Neuronal stem cell (in vitro differentiated cells): ENCODE measurements at regions not wholly inside any gene's neighbourhood (a gene's known extent, or its start where the extent isn't known, plus 50 kb on each side); places are given as distances from the start of the nearest gene placed in this dataset.

Experiments
- DNase-seq: peaks from one replicate; pipeline ENCODE4 v3.0.0-alpha.2; 2013; ENCODE audit warnings: low spot score
- H2AFZ ChIP-seq: one replicate; pipeline ENCODE4 v1.6.1; 2013; ENCODE audit warnings: mild to moderate bottlenecking, low read length, inconsistent platforms
- H2AK5ac ChIP-seq: 2 replicates; pipeline ENCODE4 v1.6.1; 2013; ENCODE audit warnings: low read depth, mild to moderate bottlenecking, inconsistent platforms, low read length, moderate library complexity, mixed read lengths
- H2BK120ac ChIP-seq: 2 replicates; pipeline ENCODE4 v1.6.1; 2013; ENCODE audit warnings: low read depth, mild to moderate bottlenecking, inconsistent platforms, low read length, moderate library complexity, mixed read lengths
- H2BK12ac ChIP-seq: one replicate; pipeline ENCODE4 v1.6.1; 2013; ENCODE audit warnings: low read length, inconsistent platforms
- H2BK15ac ChIP-seq: 2 replicates; pipeline ENCODE4 v1.6.1; 2013; ENCODE audit warnings: mild to moderate bottlenecking, low read length, inconsistent platforms, mixed read lengths
- H2BK5ac ChIP-seq: one replicate; pipeline ENCODE4 v1.6.1; 2013; ENCODE audit warnings: inconsistent platforms, mild to moderate bottlenecking, low read length, moderate library complexity
- H3K14ac ChIP-seq: one replicate; pipeline ENCODE4 v1.6.1; 2013; ENCODE audit warnings: low read length, inconsistent platforms
- H3K18ac ChIP-seq: 2 replicates; pipeline ENCODE4 v1.6.1; 2013; ENCODE audit warnings: low read length, inconsistent platforms
- H3K23ac ChIP-seq: 2 replicates; pipeline ENCODE4 v1.6.1; 2013; ENCODE audit warnings: low read depth, mild to moderate bottlenecking, mixed read lengths, low read length, inconsistent platforms; ENCODE audit not compliant: poor library complexity
- H3K27ac ChIP-seq: replicated peaks from 3 replicates; pipeline ENCODE4 v1.5.1; 2013; ENCODE audit warnings: low read length, inconsistent platforms
- H3K27me3 ChIP-seq, 3 experiments: 2 replicates each; pipeline ENCODE4 v1.6.1; 2013; ENCODE audit warnings: low read length in 3 of 3, mild to moderate bottlenecking in 2 of 3, inconsistent platforms in 1 of 3, low read depth in 1 of 3, mixed read lengths in 1 of 3, moderate library complexity in 1 of 3; ENCODE audit not compliant: control insufficient read depth in 3 of 3, insufficient read depth in 3 of 3
- H3K36me3 ChIP-seq, 2 donors: replicated peaks in 1 of 2; 2 replicates each; pipeline ENCODE4 v1.6.1; 2013; ENCODE audit warnings: low read length in 2 of 2; ENCODE audit not compliant: control insufficient read depth in 2 of 2, insufficient read depth in 2 of 2
- H3K4ac ChIP-seq: 2 replicates; pipeline ENCODE4 v1.6.1; 2013; ENCODE audit warnings: inconsistent platforms, mild to moderate bottlenecking, low read length, moderate library complexity
- H3K4me1 ChIP-seq, 2 donors: 1 replicate in 1 of 2; 2 replicates in 1 of 2; pipeline ENCODE4 v1.6.1; 2013; ENCODE audit warnings: low read length in 2 of 2, low read depth in 1 of 2; ENCODE audit not compliant: control insufficient read depth in 2 of 2, insufficient read depth in 1 of 2
- H3K4me2 ChIP-seq: one replicate; pipeline ENCODE4 v1.6.1; 2013; ENCODE audit warnings: mild to moderate bottlenecking, low read length, inconsistent platforms; ENCODE audit not compliant: insufficient read depth, poor library complexity, severe bottlenecking
- H3K4me3 ChIP-seq, 2 donors: 2 replicates each; pipeline ENCODE4 v1.5.1; 2013; ENCODE audit warnings: low read length in 2 of 2, mild to moderate bottlenecking in 2 of 2, inconsistent platforms in 1 of 2, moderate library complexity in 1 of 2
- H3K79me1 ChIP-seq: one replicate; pipeline ENCODE4 v1.6.1; 2013; ENCODE audit warnings: low read depth, mild to moderate bottlenecking, inconsistent platforms, low read length, moderate library complexity
- H3K9ac ChIP-seq: one replicate; pipeline ENCODE4 v1.6.1; 2013; ENCODE audit warnings: mild to moderate bottlenecking, low read depth, low read length, inconsistent platforms; ENCODE audit not compliant: poor library complexity
- H3K9me3 ChIP-seq, 2 donors: replicated peaks in 1 of 2; 2 replicates each; pipeline versions ENCODE3 to v1.6.1; 2013; ENCODE audit warnings: low read length in 2 of 2, mild to moderate bottlenecking in 2 of 2, inconsistent platforms in 1 of 2, low read depth in 1 of 2, mixed read lengths in 1 of 2, moderate library complexity in 1 of 2; ENCODE audit not compliant: control insufficient read depth in 2 of 2, insufficient read depth in 1 of 2
- H4K8ac ChIP-seq: one replicate; pipeline ENCODE4 v1.6.1; 2013; ENCODE audit warnings: low read depth, mild to moderate bottlenecking, inconsistent platforms, low read length, moderate library complexity
- H4K91ac ChIP-seq: one replicate; pipeline ENCODE4 v1.6.1; 2013; ENCODE audit warnings: low read length, low read depth, mild to moderate bottlenecking, inconsistent platforms; ENCODE audit not compliant: poor library complexity
- WGBS, 2 donors: extraction: QIAGEN DNeasy Blood & Tissue Kit; methylation state at CpG; one replicate each; pipeline ENCODE4 v1.1.7; 2013; ENCODE audit warnings: missing lambda C conversion rate in 2 of 2, mixed read lengths in 1 of 2; ENCODE audit not compliant: insufficient read length in 2 of 2, insufficient replicate concordance in 1 of 2; ENCODE audit errors: extremely low coverage in 2 of 2; 5-methylcytosine and 5-hydroxymethylcytosine counted together

DNA sequence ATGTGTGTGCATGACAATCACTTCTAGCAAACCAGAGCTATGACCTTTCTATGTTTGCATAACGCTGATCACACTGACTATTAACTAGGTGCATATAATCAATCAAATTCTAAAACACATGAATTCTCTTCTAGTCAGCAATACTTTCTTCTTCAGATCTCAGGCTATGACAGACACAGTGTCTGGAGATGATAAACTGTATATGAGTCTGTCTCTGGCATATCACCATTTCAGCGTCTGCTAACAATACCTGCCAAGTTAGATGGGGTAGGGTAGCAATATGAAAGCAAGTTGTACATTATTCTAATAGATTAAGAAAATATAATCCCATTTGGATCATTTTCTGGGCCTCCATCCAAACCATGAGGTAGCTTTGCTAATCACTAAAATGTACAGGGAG lies 354.2 kb upstream of the EPHA4 start:
- Histone ChIP-seq H4K91ac (no peak overlapping the region), H3K4me1 (no peaks in the 10 kb centered on the region), H3K4me3 (no peak overlapping the region), H3K23ac (no peak overlapping the region), H3K27ac (no peak overlapping the region), H3K79me1 (no peaks in the 10 kb centered on the region), H3K9me3 (no peaks in the 10 kb centered on the region), H2BK5ac (no peak overlapping the region), H3K18ac (no peak overlapping the region), H3K4ac (no peak overlapping the region), H2BK120ac (no peak overlapping the region), H2BK15ac (no peak overlapping the region), H3K4me2 (no peak overlapping the region), H2AK5ac (no peak overlapping the region), H3K36me3 (no peaks in the 10 kb centered on the region), H2AFZ (no peak overlapping the region), H3K27me3 (no peaks in the 10 kb centered on the region), H3K9ac (no peak overlapping the region), H2BK12ac (no peak overlapping the region), H3K14ac (no peak overlapping the region), H4K8ac (no peak overlapping the region)
- no peak for DNase-seq
- WGBS, 2 donors = no CpG with 5 or more reads among the region's 2 CpGs

- Histone ChIP-seq H4K91ac (no peak overlapping the region), H3K27ac (no peak overlapping the region), H2BK5ac (no peak overlapping the region), H3K9ac (no peak overlapping the region), H3K79me1 (no peaks in the 10 kb centered on the region), H3K4me1 (no peaks in the 10 kb centered on the region), H3K27me3 (no peaks in the 10 kb centered on the region), H2AFZ (no peak overlapping the region), H3K36me3 (no peaks in the 10 kb centered on the region), H2BK12ac (no peak overlapping the region), H3K4me2 (no peak overlapping the region), H2BK15ac (no peak overlapping the region), H3K18ac (no peak overlapping the region), H3K4ac (no peak overlapping the region), H4K8ac (no peak overlapping the region), H3K14ac (no peak overlapping the region), H3K23ac (no peak overlapping the region), H2AK5ac (no peak overlapping the region), H2BK120ac (no peak overlapping the region), H3K9me3 (no peaks in the 10 kb centered on the region), H3K4me3 (no peak overlapping the region)
- no peak for DNase-seq
Observed at GRCh38 chr2:221924576-221924975, 352.5 kb upstream of the EPHA4 start.

DNA sequence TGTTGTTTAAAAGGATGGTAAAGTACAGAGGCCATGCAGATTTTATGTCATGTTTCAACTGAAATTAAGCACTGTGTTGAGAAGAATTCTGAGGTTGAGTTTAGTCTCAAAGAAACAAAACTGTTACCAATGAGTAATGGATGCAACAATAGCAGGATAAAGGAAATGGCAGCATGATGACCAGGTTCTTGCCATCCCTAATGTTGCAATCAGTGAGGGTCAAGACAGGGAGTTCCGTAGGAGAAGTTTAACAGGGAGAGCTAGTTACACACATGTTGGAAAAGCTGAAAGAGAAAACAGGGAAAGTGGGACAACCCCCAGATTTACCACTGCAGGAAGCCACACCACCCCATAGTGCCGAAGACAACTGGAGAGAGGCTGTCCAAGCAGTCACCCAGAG lies 343.8 kb upstream of the EPHA4 start:
- H2BK15ac ChIP-seq = no peak overlapping the region
- H3K9me3 ChIP-seq = no peaks in the 10 kb centered on the region
- H3K14ac ChIP-seq = no peak overlapping the region
- no peaks in the 10 kb centered on the region for H3K79me1 ChIP-seq
- H4K91ac ChIP-seq = no peak overlapping the region
- DNase-seq = no peak
- no peak overlapping the region for H3K9ac ChIP-seq
- no peak overlapping the region for H3K4me3 ChIP-seq
- no peak overlapping the region for H3K27ac ChIP-seq
- peak overlapping the region; percentile 72 for H4K8ac ChIP-seq
- H3K4ac ChIP-seq = no peak overlapping the region
- H2AFZ ChIP-seq = no peak overlapping the region
- no peaks in the 10 kb centered on the region for H3K36me3 ChIP-seq
- peaks cover 0 to 2% of the 10 kb centered on the region in 2 donors for H3K4me1 ChIP-seq
- H2AK5ac ChIP-seq = no peak overlapping the region
- H2BK5ac ChIP-seq = no peak overlapping the region
- no CpG with 5 or more reads among the region's 2 CpGs for whole genome bisulfite sequencing, 2 donors
- no peak overlapping the region for H3K23ac ChIP-seq
- no peak overlapping the region for H2BK120ac ChIP-seq
- peak overlapping the region; percentile 57 for H3K18ac ChIP-seq
- no peaks in the 10 kb centered on the region for H3K27me3 ChIP-seq
- H3K4me2 ChIP-seq = no peak overlapping the region
- no peak overlapping the region for H2BK12ac ChIP-seq

- H2AFZ ChIP-seq = no peak overlapping the region
- no peaks in the 10 kb centered on the region for H3K9me3 ChIP-seq
- no peaks in the 10 kb centered on the region for H3K36me3 ChIP-seq
- no peaks in the 10 kb centered on the region for H3K27me3 ChIP-seq
- no peak overlapping the region for H4K8ac ChIP-seq
- no peak overlapping the region for H3K9ac ChIP-seq
- H2BK5ac ChIP-seq = no peak overlapping the region
- DNase-seq = no peak
- no peak overlapping the region for H3K27ac ChIP-seq
- no peak overlapping the region for H2BK12ac ChIP-seq
- no peak overlapping the region for H3K4me2 ChIP-seq
- H3K79me1 ChIP-seq = no peaks in the 10 kb centered on the region
- H3K4ac ChIP-seq = no peak overlapping the region
- no CpG with 5 or more reads among the region's 3 CpGs for WGBS, 2 donors
- H3K4me3 ChIP-seq = no peak overlapping the region
- no peak overlapping the region for H2AK5ac ChIP-seq
- no peak overlapping the region for H3K23ac ChIP-seq
- no peak overlapping the region for H2BK120ac ChIP-seq
- H3K14ac ChIP-seq = no peak overlapping the region
- no peak overlapping the region for H2BK15ac ChIP-seq
- H3K18ac ChIP-seq = no peak overlapping the region
- H4K91ac ChIP-seq = no peak overlapping the region
- peaks cover 0 to 2% of the 10 kb centered on the region in 2 donors for H3K4me1 ChIP-seq
Observed at GRCh38 chr2:221914334-221914880, 342.3 kb upstream of the EPHA4 start.
